RPMI7951 (cell line): ENCODE measurements at regions not wholly inside any gene's neighbourhood (a gene's known extent, or its start where the extent isn't known, plus 50 kb on each side); places are given as distances from the start of the nearest gene placed in this dataset.
"Not testable (repeated sequence)": the region's sequence is repeated elsewhere in the genome, so short reads cannot be mapped to it uniquely, and the experiment has no call there.

Experiments used
- DNase-seq: peaks from one replicate; pipeline ENCODE4 v3.0.0-alpha.2; 2012; ENCODE audit warnings: low read depth

- DNase-seq: no peak
These were observed 125.5 kb upstream of the PODXL start for GRCh38 chr7:131681961-131682360.

- peak; percentile 49 for DNase-seq
These were observed 122.6 kb upstream of the PODXL start for GRCh38 chr7:131679071-131679470.

- DNase-seq: not testable (repeated sequence)
These were observed 120.4 kb upstream of the PODXL start for GRCh38 chr7:131676850-131677249.

- DNase-seq: no peak
These were observed 117.7 kb upstream of the PODXL start for GRCh38 chr7:131674131-131674530.

GRCh38 chr7:131673576-131673975 is 117.1 kb upstream of the PODXL start:
- DNase-seq: no peak

- DNase-seq: no peak
These were observed 114.0 kb upstream of the PODXL start for GRCh38 chr7:131670406-131670805.

GRCh38 chr7:131667699-131668098 is 111.3 kb upstream of the PODXL start:
- DNase-seq: no peak

- DNase-seq: no peak
These were observed 108.6 kb upstream of the PODXL start for GRCh38 chr7:131665021-131665420.

GRCh38 chr7:131664570-131664969 is 108.1 kb upstream of the PODXL start:
- DNase-seq: no peak

GRCh38 chr7:131662301-131662873 is 106.0 kb upstream of the PODXL start:
- DNase-seq: not testable (repeated sequence)

- DNase-seq: no peak
These were observed 101.5 kb upstream of the PODXL start for GRCh38 chr7:131657881-131658280.

GRCh38 chr7:131656980-131657723 is 100.7 kb upstream of the PODXL start:
- no peak for DNase-seq

- no peak for DNase-seq
These were observed 99.4 kb upstream of the PODXL start for GRCh38 chr7:131655866-131656265.

GRCh38 chr7:131655447-131655846 is 99.0 kb upstream of the PODXL start:
- DNase-seq: no peak

- DNase-seq: peak; percentile 89
These were observed 98.4 kb upstream of the PODXL start for GRCh38 chr7:131654668-131655326.

GRCh38 chr7:131654249-131654558 is 97.8 kb upstream of the PODXL start:
- DNase-seq: peak; percentile 27

GRCh38 chr7:131653418-131654248 is 97.2 kb upstream of the PODXL start:
- peak; percentile 82 for DNase-seq

- peak; percentile 71 for DNase-seq
These were observed 96.5 kb upstream of the PODXL start for GRCh38 chr7:131652934-131653333.

- DNase-seq: no peak
These were observed 95.8 kb upstream of the PODXL start for GRCh38 chr7:131652194-131652593.

- DNase-seq: no peak
These were observed 93.5 kb upstream of the PODXL start for GRCh38 chr7:131649879-131650278.

GRCh38 chr7:131649003-131649541 is 92.6 kb upstream of the PODXL start:
- no peak for DNase-seq

- no peak for DNase-seq
These were observed 92.1 kb upstream of the PODXL start for GRCh38 chr7:131648491-131648890.
